ENCODE measurements at regions not wholly inside any gene's neighbourhood (a gene's known extent, or its start where the extent isn't known, plus 50 kb on each side); places are given as distances from the start of the nearest gene placed in this dataset.

DNA sequence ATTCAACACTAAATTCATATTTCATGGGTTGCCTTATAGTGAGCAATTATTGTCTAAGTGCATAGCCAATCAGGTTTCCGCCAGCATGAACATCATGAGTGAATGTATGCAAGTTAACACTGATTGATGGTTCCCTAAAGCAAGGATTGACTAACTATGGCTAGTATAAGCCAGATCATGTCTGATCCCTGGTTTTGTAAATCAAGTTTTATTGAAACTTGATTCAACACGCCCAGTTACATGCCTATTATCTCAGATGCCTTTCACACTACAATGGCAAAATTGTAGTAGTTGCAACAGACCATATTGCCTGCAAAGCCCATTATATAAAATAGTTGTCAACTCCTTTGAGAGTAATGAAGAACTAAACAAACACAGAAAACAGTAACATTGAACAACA is 1127.4 kb downstream of the NCAM2 start:
- TF ChIP-seq FOXP2 (optimal IDR thresholded peaks at IDR 0.05; ENCODE audit: borderline replicate concordance, extremely low read depth, extremely low read length, insufficient read depth) (no peak), POLR2AphosphoS5 (IDR thresholded peaks at IDR 0.05; ENCODE audit: low read depth, low read length) (no peak)
- TF ChIP-seq, protein P1, sequence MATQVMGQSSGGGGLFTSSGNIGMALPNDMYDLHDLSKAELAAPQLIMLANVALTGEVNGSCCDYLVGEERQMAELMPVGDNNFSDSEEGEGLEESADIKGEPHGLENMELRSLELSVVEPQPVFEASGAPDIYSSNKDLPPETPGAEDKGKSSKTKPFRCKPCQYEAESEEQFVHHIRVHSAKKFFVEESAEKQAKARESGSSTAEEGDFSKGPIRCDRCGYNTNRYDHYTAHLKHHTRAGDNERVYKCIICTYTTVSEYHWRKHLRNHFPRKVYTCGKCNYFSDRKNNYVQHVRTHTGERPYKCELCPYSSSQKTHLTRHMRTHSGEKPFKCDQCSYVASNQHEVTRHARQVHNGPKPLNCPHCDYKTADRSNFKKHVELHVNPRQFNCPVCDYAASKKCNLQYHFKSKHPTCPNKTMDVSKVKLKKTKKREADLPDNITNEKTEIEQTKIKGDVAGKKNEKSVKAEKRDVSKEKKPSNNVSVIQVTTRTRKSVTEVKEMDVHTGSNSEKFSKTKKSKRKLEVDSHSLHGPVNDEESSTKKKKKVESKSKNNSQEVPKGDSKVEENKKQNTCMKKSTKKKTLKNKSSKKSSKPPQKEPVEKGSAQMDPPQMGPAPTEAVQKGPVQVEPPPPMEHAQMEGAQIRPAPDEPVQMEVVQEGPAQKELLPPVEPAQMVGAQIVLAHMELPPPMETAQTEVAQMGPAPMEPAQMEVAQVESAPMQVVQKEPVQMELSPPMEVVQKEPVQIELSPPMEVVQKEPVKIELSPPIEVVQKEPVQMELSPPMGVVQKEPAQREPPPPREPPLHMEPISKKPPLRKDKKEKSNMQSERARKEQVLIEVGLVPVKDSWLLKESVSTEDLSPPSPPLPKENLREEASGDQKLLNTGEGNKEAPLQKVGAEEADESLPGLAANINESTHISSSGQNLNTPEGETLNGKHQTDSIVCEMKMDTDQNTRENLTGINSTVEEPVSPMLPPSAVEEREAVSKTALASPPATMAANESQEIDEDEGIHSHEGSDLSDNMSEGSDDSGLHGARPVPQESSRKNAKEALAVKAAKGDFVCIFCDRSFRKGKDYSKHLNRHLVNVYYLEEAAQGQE (IDR thresholded peaks at IDR 0.05; ENCODE audit: insufficient read depth in 1 of 2, low read depth in 2 of 2, low read length in 2 of 2): no peak

DNA sequence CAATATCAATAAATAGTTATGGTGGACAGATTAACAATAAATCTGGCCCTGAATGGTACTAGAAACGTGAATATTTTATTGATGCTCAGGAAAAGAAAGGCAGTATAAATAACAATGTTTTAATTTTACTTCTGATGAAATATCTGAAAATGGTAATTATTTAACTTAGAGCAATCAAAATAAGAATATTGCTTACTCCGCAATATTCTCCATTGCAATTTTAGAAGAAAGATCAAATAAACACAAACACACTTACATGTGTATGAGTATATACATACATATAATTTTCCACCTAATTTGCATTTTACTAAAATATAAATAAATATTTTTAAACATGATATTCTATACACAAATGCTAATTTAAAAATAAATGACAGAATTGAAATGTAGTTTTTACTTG is 1130.5 kb downstream of the NCAM2 start:
- TF ChIP-seq FOXP2 (optimal IDR thresholded peaks at IDR 0.05; ENCODE audit: borderline replicate concordance, extremely low read depth, extremely low read length, insufficient read depth) (no peak), POLR2AphosphoS5 (IDR thresholded peaks at IDR 0.05; ENCODE audit: low read depth, low read length) (no peak), SIN3A (IDR thresholded peaks at IDR 0.05; ENCODE audit: borderline replicate concordance, insufficient read depth, low read length) (no peak), TAF1 (IDR thresholded peaks at IDR 0.05; ENCODE audit: borderline replicate concordance, insufficient read depth, low read length) (no peak)
- TF ChIP-seq, protein P1 (IDR thresholded peaks at IDR 0.05; ENCODE audit: insufficient read depth in 1 of 2, low read depth in 2 of 2, low read length in 2 of 2): no peak

DNA sequence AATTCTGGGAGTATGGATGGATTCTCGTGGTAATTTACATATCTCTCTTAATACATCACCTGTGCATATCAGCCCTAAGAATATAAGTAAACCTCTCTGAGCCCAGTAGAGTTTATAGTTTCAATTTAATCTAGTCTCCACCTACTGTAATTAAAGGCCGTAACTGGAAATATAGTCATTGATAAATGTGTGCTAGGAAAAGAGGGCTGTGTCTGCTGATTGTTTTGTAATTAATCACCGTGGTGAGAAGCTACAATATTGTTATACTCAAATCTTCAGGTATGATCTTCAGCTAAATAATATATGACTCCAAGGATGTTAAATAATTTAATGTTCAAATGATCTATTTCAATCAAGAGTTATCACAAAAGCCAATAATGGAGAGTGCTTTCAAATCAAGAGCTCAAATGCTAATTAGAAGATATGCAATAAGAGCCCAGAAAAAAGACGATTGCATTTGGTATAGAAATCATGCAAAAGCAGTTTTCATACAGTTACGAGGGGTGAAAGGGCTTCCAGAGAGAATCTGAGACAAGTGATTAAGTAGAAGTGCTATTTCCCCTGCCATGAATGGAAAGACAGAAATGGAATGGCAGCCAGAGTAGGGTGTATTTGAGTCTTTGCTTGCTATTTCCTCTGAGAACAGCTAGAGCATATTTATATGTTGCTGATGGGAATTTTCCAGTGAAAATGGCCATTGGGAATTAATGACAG is 1134.3 kb downstream of the NCAM2 start:
- TF ChIP-seq POLR2AphosphoS5 (IDR thresholded peaks at IDR 0.05; ENCODE audit: low read depth, low read length) (no peak), FOXP2 (optimal IDR thresholded peaks at IDR 0.05; ENCODE audit: borderline replicate concordance, extremely low read depth, extremely low read length, insufficient read depth) (no peak)

DNA sequence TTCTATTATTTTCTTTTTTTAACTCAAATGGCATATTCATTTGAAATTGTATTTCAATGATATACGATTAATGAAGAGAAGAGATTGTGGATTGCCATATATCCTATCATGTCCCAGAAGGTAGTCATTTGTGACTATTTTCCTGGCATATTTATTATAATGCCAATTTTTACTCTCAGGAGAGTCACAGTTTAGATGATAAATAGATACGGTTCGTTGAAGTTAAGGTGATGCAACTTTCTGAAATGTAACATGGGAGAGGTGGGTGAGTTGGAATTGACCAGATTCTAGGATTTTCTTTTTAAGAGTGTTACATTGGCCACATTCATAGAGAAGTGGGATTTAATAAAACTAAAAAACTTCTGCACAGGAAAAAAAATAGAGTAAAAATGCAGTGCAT is 1138.5 kb downstream of the NCAM2 start:
- no peak for TF ChIP-seq POLR2AphosphoS5 (IDR thresholded peaks at IDR 0.05; ENCODE audit: low read depth, low read length)
- no peak for TF ChIP-seq SIN3A (IDR thresholded peaks at IDR 0.05; ENCODE audit: borderline replicate concordance, insufficient read depth, low read length)
- no peak for TF ChIP-seq TAF1 (IDR thresholded peaks at IDR 0.05; ENCODE audit: borderline replicate concordance, insufficient read depth, low read length)
- no peak for TF ChIP-seq FOXP2 (optimal IDR thresholded peaks at IDR 0.05; ENCODE audit: borderline replicate concordance, extremely low read depth, extremely low read length, insufficient read depth)
- TF ChIP-seq, protein P1 (IDR thresholded peaks at IDR 0.05; ENCODE audit: insufficient read depth in 1 of 2, low read depth in 2 of 2, low read length in 2 of 2): no peak

DNA sequence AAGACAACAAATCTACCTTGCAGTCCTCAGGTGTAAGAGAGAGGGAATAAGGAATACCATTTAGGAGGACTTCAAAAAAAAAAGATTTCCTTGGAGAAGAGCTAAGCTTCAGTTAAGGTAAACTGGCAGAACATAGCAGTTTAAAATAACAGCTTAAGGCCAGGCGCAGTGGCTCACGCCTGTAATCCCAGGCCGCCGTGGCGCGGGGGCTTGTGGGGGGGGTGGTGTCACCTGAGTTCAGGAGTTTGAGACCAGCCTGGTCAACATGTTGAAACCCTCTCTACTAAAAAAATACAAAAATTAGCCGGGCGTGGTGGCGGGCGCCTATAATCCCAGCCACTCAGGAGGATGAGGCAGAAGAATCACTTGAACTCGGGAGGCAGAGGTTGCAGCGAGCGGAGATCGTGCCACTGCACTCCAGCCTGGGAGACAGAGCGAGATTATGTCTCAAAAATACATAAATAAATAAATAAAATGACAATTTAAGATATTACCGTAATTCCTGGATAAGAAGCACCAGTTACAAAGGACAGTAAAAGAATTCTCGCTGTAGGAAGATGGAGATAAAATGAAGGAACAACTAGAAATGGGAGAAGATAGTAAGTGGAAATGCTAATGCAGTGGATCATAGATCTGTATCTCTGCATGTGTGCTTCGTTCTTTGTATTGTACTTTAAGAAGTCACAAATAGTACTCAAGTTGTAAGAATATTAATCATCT is 1140.2 kb downstream of the NCAM2 start:
- TF ChIP-seq, protein P1 (IDR thresholded peaks at IDR 0.05; ENCODE audit: insufficient read depth in 1 of 2, low read depth in 2 of 2, low read length in 2 of 2): no peak
- TF ChIP-seq FOXP2 (optimal IDR thresholded peaks at IDR 0.05; ENCODE audit: borderline replicate concordance, extremely low read depth, extremely low read length, insufficient read depth) (no peak), POLR2AphosphoS5 (IDR thresholded peaks at IDR 0.05; ENCODE audit: low read depth, low read length) (no peak), TAF1 (IDR thresholded peaks at IDR 0.05; ENCODE audit: borderline replicate concordance, insufficient read depth, low read length) (no peak), SIN3A (IDR thresholded peaks at IDR 0.05; ENCODE audit: borderline replicate concordance, insufficient read depth, low read length) (no peak)
